Progenitor cell of endocrine pancreas (in vitro differentiated cells): ENCODE measurements at regions not wholly inside any gene's neighbourhood (a gene's known extent, or its start where the extent isn't known, plus 50 kb on each side); places are given as distances from the start of the nearest gene placed in this dataset.

Experiments used
- DNase-seq: peaks from one replicate; pipeline ENCODE4 v3.0.0; 2021; ENCODE audit warnings: low spot score; ENCODE audit not compliant: unreplicated experiment
- H3K27ac Mint-ChIP-seq: 2 replicates; pipeline ENCODE4 v1.8.0; 2021; ENCODE audit warnings: mild to moderate bottlenecking, moderate library complexity, mixed read lengths
- H3K27me3 Mint-ChIP-seq: 2 replicates; pipeline ENCODE4 v1.8.0; 2021; ENCODE audit warnings: mixed read lengths
- H3K36me3 Mint-ChIP-seq: 2 replicates; pipeline ENCODE4 v1.8.0; 2022; ENCODE audit warnings: mixed read lengths; ENCODE audit not compliant: insufficient read depth
- H3K4me1 Mint-ChIP-seq: 2 replicates; pipeline ENCODE4 v1.8.0; 2021; ENCODE audit warnings: low read depth, mixed read lengths
- H3K4me3 Mint-ChIP-seq: 2 replicates; pipeline ENCODE4 v1.8.0; 2021; ENCODE audit warnings: low read depth, mild to moderate bottlenecking, moderate library complexity, mixed read lengths
- H3K9me3 Mint-ChIP-seq: 2 replicates; pipeline ENCODE4 v1.8.0; 2021; ENCODE audit warnings: low read depth, mixed read lengths
- TF ChIP-seq, protein P1 (sequence below): fragments of 200-600 bp; sonication (generic); IDR thresholded peaks from one replicate; pipeline ENCODE4 v1.5.0; 2021; ENCODE audit warnings: antibody characterized with exemption, mild to moderate bottlenecking; ENCODE audit not compliant: unreplicated experiment

DNA sequence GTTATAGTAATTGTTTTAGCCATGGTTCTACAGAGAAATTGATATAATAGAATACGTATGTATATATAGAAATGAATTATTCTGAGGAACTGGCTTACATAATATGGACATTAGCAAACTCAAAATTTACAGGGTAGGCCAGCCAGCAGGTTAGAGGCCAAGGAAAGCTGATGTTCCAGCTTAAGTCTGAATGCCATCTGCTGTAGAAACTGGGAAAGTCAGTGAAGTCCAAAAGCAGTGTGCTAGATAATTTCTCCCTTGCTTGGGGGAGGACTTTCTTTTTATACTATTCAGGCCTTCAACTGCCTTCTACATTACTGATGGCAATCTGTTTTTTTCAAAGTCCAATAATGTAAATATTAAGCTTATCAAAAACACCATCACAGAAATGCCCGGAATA is 1174.7 kb downstream of the ZPLD1 start:
- no peak for DNase-seq
- Mint-ChIP-seq H3K36me3 (no peaks in the 10 kb centered on the region), H3K4me1 (peaks cover 2% of the 10 kb centered on the region), H3K4me3 (no peak overlapping the region), H3K27ac (no peak overlapping the region), H3K27me3 (no peaks in the 10 kb centered on the region), H3K9me3 (no peaks in the 10 kb centered on the region)
- TF ChIP-seq, protein P1, sequence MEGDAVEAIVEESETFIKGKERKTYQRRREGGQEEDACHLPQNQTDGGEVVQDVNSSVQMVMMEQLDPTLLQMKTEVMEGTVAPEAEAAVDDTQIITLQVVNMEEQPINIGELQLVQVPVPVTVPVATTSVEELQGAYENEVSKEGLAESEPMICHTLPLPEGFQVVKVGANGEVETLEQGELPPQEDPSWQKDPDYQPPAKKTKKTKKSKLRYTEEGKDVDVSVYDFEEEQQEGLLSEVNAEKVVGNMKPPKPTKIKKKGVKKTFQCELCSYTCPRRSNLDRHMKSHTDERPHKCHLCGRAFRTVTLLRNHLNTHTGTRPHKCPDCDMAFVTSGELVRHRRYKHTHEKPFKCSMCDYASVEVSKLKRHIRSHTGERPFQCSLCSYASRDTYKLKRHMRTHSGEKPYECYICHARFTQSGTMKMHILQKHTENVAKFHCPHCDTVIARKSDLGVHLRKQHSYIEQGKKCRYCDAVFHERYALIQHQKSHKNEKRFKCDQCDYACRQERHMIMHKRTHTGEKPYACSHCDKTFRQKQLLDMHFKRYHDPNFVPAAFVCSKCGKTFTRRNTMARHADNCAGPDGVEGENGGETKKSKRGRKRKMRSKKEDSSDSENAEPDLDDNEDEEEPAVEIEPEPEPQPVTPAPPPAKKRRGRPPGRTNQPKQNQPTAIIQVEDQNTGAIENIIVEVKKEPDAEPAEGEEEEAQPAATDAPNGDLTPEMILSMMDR = no peak

GRCh38 chr3:103613397-103614156 is 1178.8 kb downstream of the ZPLD1 start:
- Mint-ChIP-seq H3K27ac (no peak overlapping the region), H3K9me3 (no peaks in the 10 kb centered on the region), H3K36me3 (no peaks in the 10 kb centered on the region), H3K4me1 (peaks cover 2% of the 10 kb centered on the region), H3K27me3 (no peaks in the 10 kb centered on the region), H3K4me3 (no peak overlapping the region)
- TF ChIP-seq, protein P1 = no peak
- DNase-seq = no peak

- Mint-ChIP-seq H3K36me3 (no peaks in the 10 kb centered on the region), H3K4me1 (peaks cover 2% of the 10 kb centered on the region), H3K4me3 (no peak overlapping the region), H3K27ac (no peak overlapping the region), H3K27me3 (no peaks in the 10 kb centered on the region), H3K9me3 (no peaks in the 10 kb centered on the region)
- DNase-seq = no peak
- TF ChIP-seq, protein P1 = no peak
Measured at GRCh38 chr3:103614719-103615118, 1179.9 kb downstream of the ZPLD1 start.

- H3K27me3 Mint-ChIP-seq = no peaks in the 10 kb centered on the region
- H3K9me3 Mint-ChIP-seq = peaks cover 7% of the 10 kb centered on the region
- peaks cover 1% of the 10 kb centered on the region for H3K4me1 Mint-ChIP-seq
- no peak overlapping the region for H3K27ac Mint-ChIP-seq
- DNase-seq = no peak
- no peak overlapping the region for H3K4me3 Mint-ChIP-seq
- H3K36me3 Mint-ChIP-seq = no peaks in the 10 kb centered on the region
- TF ChIP-seq, protein P1 = no peak
Measured at GRCh38 chr3:103617961-103618360, 1183.1 kb downstream of the ZPLD1 start.

DNA sequence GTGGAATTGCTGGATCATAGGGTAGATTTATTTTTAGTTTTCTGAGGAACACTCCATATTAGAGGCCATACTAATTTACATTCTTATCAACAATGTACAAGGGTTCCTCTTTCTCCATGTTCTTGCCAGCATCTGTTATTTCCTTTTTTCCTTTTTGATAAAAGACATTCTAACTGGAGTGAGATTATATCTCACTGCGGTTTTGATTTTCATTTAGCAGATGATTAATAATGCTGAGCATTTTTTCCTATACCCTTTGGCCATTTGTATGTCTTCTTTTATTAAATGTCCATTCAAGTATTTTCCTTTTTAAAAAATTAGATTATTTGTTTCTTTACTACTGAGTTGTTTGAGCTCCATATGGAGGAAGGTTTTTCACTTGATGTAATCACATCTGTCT is 1189.5 kb downstream of the ZPLD1 start:
- Mint-ChIP-seq H3K9me3 (peaks cover 18% of the 10 kb centered on the region), H3K36me3 (no peaks in the 10 kb centered on the region), H3K27me3 (no peaks in the 10 kb centered on the region), H3K4me3 (no peak overlapping the region), H3K4me1 (peaks cover 1% of the 10 kb centered on the region), H3K27ac (no peak overlapping the region)
- TF ChIP-seq, protein P1 = no peak
- DNase-seq = no peak
